ENCODE measurements at regions not wholly inside any gene's neighbourhood (a gene's known extent, or its start where the extent isn't known, plus 50 kb on each side); places are given as distances from the start of the nearest gene placed in this dataset.

GRCh38 chr4:56238251-56238650, 149.0 kb downstream of the AASDH start:
- CTCF ChIA-PET: no interaction called here
- POLR2A ChIA-PET: no interaction called here
- no peak overlapping the region for H3K4me3 ChIP-seq (ENCODE audit: low read depth, low read length)

DNA sequence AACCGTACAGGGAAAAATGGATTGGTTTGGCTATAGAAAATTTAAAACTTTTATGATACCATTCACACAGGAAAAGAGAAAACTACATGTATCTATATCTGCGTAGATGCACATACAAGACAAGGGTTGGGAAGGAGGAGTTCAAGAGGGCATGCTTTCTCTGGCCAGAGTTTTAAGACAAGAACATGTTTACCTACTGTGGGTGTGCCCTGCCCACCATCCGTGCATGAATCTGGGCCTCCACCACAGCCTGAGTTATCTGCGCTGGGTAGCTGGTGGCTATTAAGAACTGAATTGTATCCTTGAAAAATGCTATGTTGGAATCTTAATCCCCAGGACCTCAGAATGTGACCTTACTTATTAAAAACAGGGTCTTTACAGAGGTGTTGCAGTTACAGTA, 151.6 kb downstream of the AASDH start:
- ChIA-PET CTCF (no interaction called here), POLR2A (no interaction called here)
- H3K4me3 ChIP-seq (ENCODE audit: low read depth, low read length): no peak overlapping the region
- DNase-seq (ENCODE audit: low read depth): no peak
- H3K36me3 ChIP-seq (ENCODE audit: control insufficient read depth, insufficient read depth, low read length): no peaks in the 10 kb centered on the region
- no peaks in the 10 kb centered on the region for H3K27me3 ChIP-seq (ENCODE audit: control insufficient read depth, insufficient read depth, low read length)
- TF ChIP-seq, protein P1, sequence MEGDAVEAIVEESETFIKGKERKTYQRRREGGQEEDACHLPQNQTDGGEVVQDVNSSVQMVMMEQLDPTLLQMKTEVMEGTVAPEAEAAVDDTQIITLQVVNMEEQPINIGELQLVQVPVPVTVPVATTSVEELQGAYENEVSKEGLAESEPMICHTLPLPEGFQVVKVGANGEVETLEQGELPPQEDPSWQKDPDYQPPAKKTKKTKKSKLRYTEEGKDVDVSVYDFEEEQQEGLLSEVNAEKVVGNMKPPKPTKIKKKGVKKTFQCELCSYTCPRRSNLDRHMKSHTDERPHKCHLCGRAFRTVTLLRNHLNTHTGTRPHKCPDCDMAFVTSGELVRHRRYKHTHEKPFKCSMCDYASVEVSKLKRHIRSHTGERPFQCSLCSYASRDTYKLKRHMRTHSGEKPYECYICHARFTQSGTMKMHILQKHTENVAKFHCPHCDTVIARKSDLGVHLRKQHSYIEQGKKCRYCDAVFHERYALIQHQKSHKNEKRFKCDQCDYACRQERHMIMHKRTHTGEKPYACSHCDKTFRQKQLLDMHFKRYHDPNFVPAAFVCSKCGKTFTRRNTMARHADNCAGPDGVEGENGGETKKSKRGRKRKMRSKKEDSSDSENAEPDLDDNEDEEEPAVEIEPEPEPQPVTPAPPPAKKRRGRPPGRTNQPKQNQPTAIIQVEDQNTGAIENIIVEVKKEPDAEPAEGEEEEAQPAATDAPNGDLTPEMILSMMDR (IDR thresholded peaks at IDR 0.05; ENCODE audit: insufficient read depth, low read depth, low read length): no peak

More at GRCh38 chr4:56238251-56238650, 149.0 kb downstream of the AASDH start:
- TF ChIP-seq, protein P1 (IDR thresholded peaks at IDR 0.05; ENCODE audit: insufficient read depth, low read depth, low read length): no peak
- Histone ChIP-seq H3K36me3 (ENCODE audit: control insufficient read depth, insufficient read depth, low read length) (no peaks in the 10 kb centered on the region), H3K27me3 (ENCODE audit: control insufficient read depth, insufficient read depth, low read length) (no peaks in the 10 kb centered on the region)
- no peak for DNase-seq (ENCODE audit: low read depth)

DNA sequence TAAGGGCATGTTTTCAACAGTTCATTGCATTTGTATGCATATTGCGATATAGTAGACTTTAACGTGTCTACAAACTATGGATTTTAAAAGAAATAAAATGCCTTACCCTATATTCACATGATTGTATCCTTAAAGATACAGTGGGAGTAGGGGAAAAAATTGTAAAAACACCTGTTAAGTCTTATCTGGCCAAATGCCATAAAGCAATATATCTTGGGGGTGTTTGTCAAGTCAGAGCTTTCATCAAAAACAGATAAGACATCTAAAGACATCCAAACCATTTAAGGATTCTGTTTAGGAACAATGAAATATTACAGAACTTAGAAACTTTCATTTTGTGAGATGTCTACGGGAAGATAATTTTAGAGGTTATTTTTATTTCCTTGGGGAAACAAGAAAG, 152.3 kb downstream of the AASDH start:
- no peak for DNase-seq (ENCODE audit: low read depth)
- POLR2A ChIA-PET: no interaction called here
- Histone ChIP-seq H3K36me3 (ENCODE audit: control insufficient read depth, insufficient read depth, low read length) (no peaks in the 10 kb centered on the region), H3K4me3 (ENCODE audit: low read depth, low read length) (no peak overlapping the region), H3K27me3 (ENCODE audit: control insufficient read depth, insufficient read depth, low read length) (no peaks in the 10 kb centered on the region)
- TF ChIP-seq, protein P1 (IDR thresholded peaks at IDR 0.05; ENCODE audit: insufficient read depth, low read depth, low read length): no peak
- CTCF ChIA-PET: no interaction called here

- ChIA-PET POLR2A (no interaction called here), CTCF (no interaction called here)
- H3K4me3 ChIP-seq (ENCODE audit: low read depth, low read length): no peak overlapping the region
- H3K36me3 ChIP-seq (ENCODE audit: control insufficient read depth, insufficient read depth, low read length): no peaks in the 10 kb centered on the region
- no peaks in the 10 kb centered on the region for H3K27me3 ChIP-seq (ENCODE audit: control insufficient read depth, insufficient read depth, low read length)
- DNase-seq (ENCODE audit: low read depth): no peak
- TF ChIP-seq, protein P1 (IDR thresholded peaks at IDR 0.05; ENCODE audit: insufficient read depth, low read depth, low read length): no peak
Observed at GRCh38 chr4:56234098-56234497, 153.2 kb downstream of the AASDH start.

- Histone ChIP-seq H3K4me3 (ENCODE audit: low read depth, low read length) (no peak overlapping the region), H3K36me3 (ENCODE audit: control insufficient read depth, insufficient read depth, low read length) (no peaks in the 10 kb centered on the region), H3K27me3 (ENCODE audit: control insufficient read depth, insufficient read depth, low read length) (no peaks in the 10 kb centered on the region)
- no peak for DNase-seq (ENCODE audit: low read depth)
- CTCF ChIA-PET: no interaction called here
- POLR2A ChIA-PET: no interaction called here
- TF ChIP-seq, protein P1 (IDR thresholded peaks at IDR 0.05; ENCODE audit: insufficient read depth, low read depth, low read length): no peak
Observed at GRCh38 chr4:56231410-56231809, 155.9 kb downstream of the AASDH start.

Measured in BJ (cell line).